ENCODE measurements at regions not wholly inside any gene's neighbourhood (a gene's known extent, or its start where the extent isn't known, plus 50 kb on each side); places are given as distances from the start of the nearest gene placed in this dataset.

DNA sequence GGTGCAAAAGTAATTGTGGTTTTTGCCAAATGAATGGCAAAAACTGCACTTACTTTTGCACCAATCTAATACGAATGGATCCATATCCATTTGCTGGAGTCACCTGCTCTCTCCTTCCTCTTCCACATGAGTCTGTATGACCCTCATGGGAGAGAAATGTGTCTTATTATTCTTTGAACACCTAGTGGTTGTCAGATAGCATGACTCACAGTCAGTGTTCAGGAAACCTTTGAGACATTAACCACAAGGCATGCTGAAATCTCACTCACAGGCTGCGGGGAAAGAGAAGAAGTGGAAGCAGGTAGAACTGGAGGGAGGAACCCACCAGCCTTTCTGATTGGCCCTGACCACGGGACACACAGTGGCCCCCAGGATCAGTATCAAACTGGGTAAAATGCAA, 222.8 kb upstream of the KLF4 start:
- TF ChIP-seq EZH2phosphoT487 (IDR thresholded peaks at IDR 0.05; ENCODE audit: low read depth, severe bottlenecking, unreplicated experiment) (no peak), EZH2 (IDR thresholded peaks at IDR 0.05; ENCODE audit: borderline replicate concordance) (no peak)
- H2AFZ ChIP-seq: no peak overlapping the region
- H3K79me2 ChIP-seq: no peaks in the 10 kb centered on the region
- no peak overlapping the region for H3K4me3 ChIP-seq
- no peaks in the 10 kb centered on the region for H3K36me3 ChIP-seq (replicated peaks; ENCODE audit: insufficient read depth, low read depth)
- no peaks in the 10 kb centered on the region for H4K20me1 ChIP-seq (ENCODE audit: insufficient read depth, poor library complexity, severe bottlenecking)
- 73% methylated on average over 3 of the region's 3 CpGs for WGBS (ENCODE audit: low lambda C conversion rate, missing lambda C conversion rate)
- DNase-seq (ENCODE audit: low spot score): peak; percentile 31
- no peak overlapping the region for H3K4me2 ChIP-seq
- H3K27ac ChIP-seq: peak overlapping the region; percentile 72
- no peaks in the 10 kb centered on the region for H3K27me3 ChIP-seq
- no peaks in the 10 kb centered on the region for H3K9me2 ChIP-seq (replicated peaks; ENCODE audit: insufficient read depth)
- no peaks in the 10 kb centered on the region for H3K9me3 ChIP-seq (ENCODE audit: low read depth)
- peaks cover 5% of the 10 kb centered on the region for H3K4me1 ChIP-seq (ENCODE audit: insufficient read depth)

DNA sequence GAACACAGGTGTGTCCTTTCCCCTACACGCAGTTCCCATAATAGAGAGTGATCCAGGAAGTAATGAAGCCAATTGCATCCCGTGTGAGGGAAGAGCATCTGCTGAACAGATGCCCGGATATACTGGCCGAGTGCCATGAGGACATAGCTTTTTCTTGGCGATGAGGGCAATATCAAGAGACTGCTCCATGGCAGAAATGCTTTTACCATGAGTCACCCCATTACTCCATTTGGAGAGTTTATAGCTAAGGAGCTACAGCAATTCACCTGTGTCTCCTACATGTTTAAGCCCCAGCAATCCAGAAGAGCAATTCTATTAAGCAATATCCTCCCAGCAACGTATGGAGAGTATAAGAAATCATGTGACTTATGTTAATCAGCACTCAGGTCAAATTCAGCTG, 222.0 kb upstream of the KLF4 start:
- no peaks in the 10 kb centered on the region for H3K9me3 ChIP-seq (ENCODE audit: low read depth)
- no peak overlapping the region for H3K4me2 ChIP-seq
- no peaks in the 10 kb centered on the region for H3K27me3 ChIP-seq
- TF ChIP-seq EZH2phosphoT487 (IDR thresholded peaks at IDR 0.05; ENCODE audit: low read depth, severe bottlenecking, unreplicated experiment): no peak
- TF ChIP-seq EZH2 (IDR thresholded peaks at IDR 0.05; ENCODE audit: borderline replicate concordance): no peak
- H2AFZ ChIP-seq: no peak overlapping the region
- H3K4me1 ChIP-seq (ENCODE audit: insufficient read depth): peaks cover 3% of the 10 kb centered on the region
- H3K79me2 ChIP-seq: no peaks in the 10 kb centered on the region
- WGBS (ENCODE audit: low lambda C conversion rate, missing lambda C conversion rate): 44% methylated on average over 6 of the region's 6 CpGs
- DNase-seq (ENCODE audit: low spot score): peak; percentile 80
- no peak overlapping the region for H3K4me3 ChIP-seq
- peak overlapping the region; percentile 72 for H3K27ac ChIP-seq
- H4K20me1 ChIP-seq (ENCODE audit: insufficient read depth, poor library complexity, severe bottlenecking): no peaks in the 10 kb centered on the region
- no peaks in the 10 kb centered on the region for H3K9me2 ChIP-seq (replicated peaks; ENCODE audit: insufficient read depth)
- no peaks in the 10 kb centered on the region for H3K36me3 ChIP-seq (replicated peaks; ENCODE audit: insufficient read depth, low read depth)

DNA sequence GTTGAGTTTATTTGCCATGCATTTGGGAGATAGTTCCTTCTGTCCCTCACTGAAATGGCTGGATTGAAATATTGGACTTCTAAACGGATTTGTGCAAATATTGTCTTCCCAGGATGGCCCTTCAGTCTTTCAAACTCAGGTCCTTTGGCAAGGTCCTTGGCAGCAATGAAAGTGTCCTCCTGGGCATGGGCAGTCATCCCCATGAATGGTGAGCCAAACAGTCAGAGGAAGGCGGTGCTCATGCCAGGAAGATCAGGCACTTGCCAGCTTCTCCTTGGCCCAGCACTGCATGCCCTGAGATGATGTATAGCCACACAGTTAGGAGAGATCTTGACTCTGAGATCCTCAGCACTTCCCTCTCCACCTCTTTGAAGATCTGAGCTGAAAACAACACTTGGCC, 221.4 kb upstream of the KLF4 start:
- H3K4me1 ChIP-seq (ENCODE audit: insufficient read depth): peaks cover 3% of the 10 kb centered on the region
- no peaks in the 10 kb centered on the region for H3K36me3 ChIP-seq (replicated peaks; ENCODE audit: insufficient read depth, low read depth)
- H3K9me2 ChIP-seq (replicated peaks; ENCODE audit: insufficient read depth): no peaks in the 10 kb centered on the region
- H3K4me3 ChIP-seq: no peak overlapping the region
- H3K27ac ChIP-seq: peak overlapping the region; percentile 47
- H3K9me3 ChIP-seq (ENCODE audit: low read depth): no peaks in the 10 kb centered on the region
- no peaks in the 10 kb centered on the region for H4K20me1 ChIP-seq (ENCODE audit: insufficient read depth, poor library complexity, severe bottlenecking)
- no peaks in the 10 kb centered on the region for H3K27me3 ChIP-seq
- 85% methylated on average over 2 of the region's 2 CpGs for WGBS (ENCODE audit: low lambda C conversion rate, missing lambda C conversion rate)
- no peak for DNase-seq (ENCODE audit: low spot score)
- no peak overlapping the region for H3K4me2 ChIP-seq
- TF ChIP-seq, protein P1, sequence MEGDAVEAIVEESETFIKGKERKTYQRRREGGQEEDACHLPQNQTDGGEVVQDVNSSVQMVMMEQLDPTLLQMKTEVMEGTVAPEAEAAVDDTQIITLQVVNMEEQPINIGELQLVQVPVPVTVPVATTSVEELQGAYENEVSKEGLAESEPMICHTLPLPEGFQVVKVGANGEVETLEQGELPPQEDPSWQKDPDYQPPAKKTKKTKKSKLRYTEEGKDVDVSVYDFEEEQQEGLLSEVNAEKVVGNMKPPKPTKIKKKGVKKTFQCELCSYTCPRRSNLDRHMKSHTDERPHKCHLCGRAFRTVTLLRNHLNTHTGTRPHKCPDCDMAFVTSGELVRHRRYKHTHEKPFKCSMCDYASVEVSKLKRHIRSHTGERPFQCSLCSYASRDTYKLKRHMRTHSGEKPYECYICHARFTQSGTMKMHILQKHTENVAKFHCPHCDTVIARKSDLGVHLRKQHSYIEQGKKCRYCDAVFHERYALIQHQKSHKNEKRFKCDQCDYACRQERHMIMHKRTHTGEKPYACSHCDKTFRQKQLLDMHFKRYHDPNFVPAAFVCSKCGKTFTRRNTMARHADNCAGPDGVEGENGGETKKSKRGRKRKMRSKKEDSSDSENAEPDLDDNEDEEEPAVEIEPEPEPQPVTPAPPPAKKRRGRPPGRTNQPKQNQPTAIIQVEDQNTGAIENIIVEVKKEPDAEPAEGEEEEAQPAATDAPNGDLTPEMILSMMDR (IDR thresholded peaks at IDR 0.05; ENCODE audit: poor library complexity): no peak
- no peak for TF ChIP-seq EZH2 (IDR thresholded peaks at IDR 0.05; ENCODE audit: borderline replicate concordance)
- no peak for TF ChIP-seq EZH2phosphoT487 (IDR thresholded peaks at IDR 0.05; ENCODE audit: low read depth, severe bottlenecking, unreplicated experiment)
- no peak overlapping the region for H2AFZ ChIP-seq
- no peaks in the 10 kb centered on the region for H3K79me2 ChIP-seq

DNA sequence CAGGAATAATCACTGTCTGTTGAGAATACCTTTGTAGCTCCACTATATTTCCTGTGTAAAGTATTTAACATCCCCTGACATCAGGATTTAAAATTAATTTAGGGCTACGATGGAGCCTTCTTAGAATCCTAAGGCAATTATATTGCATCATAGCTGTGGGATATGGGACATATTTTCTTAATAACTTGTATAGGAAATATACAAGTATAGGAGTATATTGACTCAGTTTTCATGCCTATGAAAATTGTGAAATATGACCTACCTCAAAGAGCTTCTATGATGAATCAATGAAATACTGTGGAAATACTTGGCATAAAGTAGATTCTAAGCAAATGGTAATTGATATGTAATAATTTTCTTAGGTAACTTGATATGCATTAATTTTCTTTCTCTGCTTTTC, 221.0 kb upstream of the KLF4 start:
- no peak overlapping the region for H3K4me2 ChIP-seq
- no peak for TF ChIP-seq EZH2phosphoT487 (IDR thresholded peaks at IDR 0.05; ENCODE audit: low read depth, severe bottlenecking, unreplicated experiment)
- no peak for TF ChIP-seq EZH2 (IDR thresholded peaks at IDR 0.05; ENCODE audit: borderline replicate concordance)
- TF ChIP-seq, protein P1 (IDR thresholded peaks at IDR 0.05; ENCODE audit: poor library complexity): no peak
- no peaks in the 10 kb centered on the region for H4K20me1 ChIP-seq (ENCODE audit: insufficient read depth, poor library complexity, severe bottlenecking)
- H3K9me3 ChIP-seq (ENCODE audit: low read depth): no peaks in the 10 kb centered on the region
- no peak overlapping the region for H3K27ac ChIP-seq
- no peaks in the 10 kb centered on the region for H3K79me2 ChIP-seq
- H3K27me3 ChIP-seq: no peaks in the 10 kb centered on the region
- no peaks in the 10 kb centered on the region for H3K9me2 ChIP-seq (replicated peaks; ENCODE audit: insufficient read depth)
- H3K4me1 ChIP-seq (ENCODE audit: insufficient read depth): peaks cover 6% of the 10 kb centered on the region
- H3K36me3 ChIP-seq (replicated peaks; ENCODE audit: insufficient read depth, low read depth): no peaks in the 10 kb centered on the region
- WGBS (ENCODE audit: low lambda C conversion rate, missing lambda C conversion rate): 89% methylated on average over 1 of the region's 1 CpG
- H3K4me3 ChIP-seq: no peak overlapping the region
- no peak for DNase-seq (ENCODE audit: low spot score)
- no peak overlapping the region for H2AFZ ChIP-seq
